ENCODE measurements at regions not wholly inside any gene's neighbourhood (a gene's known extent, or its start where the extent isn't known, plus 50 kb on each side); places are given as distances from the start of the nearest gene placed in this dataset.
A peak's percentile ranks its signal among the peaks of the same experiment; 100 is the strongest.

DNA sequence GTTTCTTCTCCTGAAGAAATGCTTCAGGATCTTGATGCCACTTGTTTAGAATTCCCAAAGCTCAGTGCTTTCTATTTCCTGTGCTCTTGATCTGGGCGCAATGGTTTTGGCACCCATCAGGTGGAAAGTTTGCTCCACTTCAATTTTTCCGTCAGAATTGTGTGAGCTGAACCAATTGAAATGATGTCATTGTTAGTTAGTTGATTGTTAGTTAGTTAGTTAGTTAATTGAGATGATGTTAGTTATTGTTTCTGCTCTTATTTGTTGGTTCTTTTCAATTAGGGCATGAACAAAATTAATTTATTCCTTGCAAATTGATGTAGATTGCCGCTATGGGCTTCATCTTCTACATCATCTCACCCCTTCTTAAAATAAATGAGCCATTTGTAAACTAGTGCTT, 252.6 kb downstream of the BAMBI start:
- TF ChIP-seq, protein P1, sequence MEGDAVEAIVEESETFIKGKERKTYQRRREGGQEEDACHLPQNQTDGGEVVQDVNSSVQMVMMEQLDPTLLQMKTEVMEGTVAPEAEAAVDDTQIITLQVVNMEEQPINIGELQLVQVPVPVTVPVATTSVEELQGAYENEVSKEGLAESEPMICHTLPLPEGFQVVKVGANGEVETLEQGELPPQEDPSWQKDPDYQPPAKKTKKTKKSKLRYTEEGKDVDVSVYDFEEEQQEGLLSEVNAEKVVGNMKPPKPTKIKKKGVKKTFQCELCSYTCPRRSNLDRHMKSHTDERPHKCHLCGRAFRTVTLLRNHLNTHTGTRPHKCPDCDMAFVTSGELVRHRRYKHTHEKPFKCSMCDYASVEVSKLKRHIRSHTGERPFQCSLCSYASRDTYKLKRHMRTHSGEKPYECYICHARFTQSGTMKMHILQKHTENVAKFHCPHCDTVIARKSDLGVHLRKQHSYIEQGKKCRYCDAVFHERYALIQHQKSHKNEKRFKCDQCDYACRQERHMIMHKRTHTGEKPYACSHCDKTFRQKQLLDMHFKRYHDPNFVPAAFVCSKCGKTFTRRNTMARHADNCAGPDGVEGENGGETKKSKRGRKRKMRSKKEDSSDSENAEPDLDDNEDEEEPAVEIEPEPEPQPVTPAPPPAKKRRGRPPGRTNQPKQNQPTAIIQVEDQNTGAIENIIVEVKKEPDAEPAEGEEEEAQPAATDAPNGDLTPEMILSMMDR (IDR thresholded peaks at IDR 0.05; ENCODE audit: unreplicated experiment): no peak
- peaks cover 4% of the 10 kb centered on the region for H3K36me3 Mint-ChIP-seq (ENCODE audit: insufficient read depth)
- H3K9me3 Mint-ChIP-seq (ENCODE audit: low read depth): peaks cover 20% of the 10 kb centered on the region
- H3K27ac Mint-ChIP-seq: no peak overlapping the region
- peaks cover 17% of the 10 kb centered on the region for H3K4me1 Mint-ChIP-seq (ENCODE audit: low read depth)
- H3K4me3 Mint-ChIP-seq (ENCODE audit: low read depth): no peak overlapping the region
- no peak for DNase-seq (ENCODE audit: low spot score, unreplicated experiment)
- peaks cover 3% of the 10 kb centered on the region for H3K27me3 Mint-ChIP-seq

DNA sequence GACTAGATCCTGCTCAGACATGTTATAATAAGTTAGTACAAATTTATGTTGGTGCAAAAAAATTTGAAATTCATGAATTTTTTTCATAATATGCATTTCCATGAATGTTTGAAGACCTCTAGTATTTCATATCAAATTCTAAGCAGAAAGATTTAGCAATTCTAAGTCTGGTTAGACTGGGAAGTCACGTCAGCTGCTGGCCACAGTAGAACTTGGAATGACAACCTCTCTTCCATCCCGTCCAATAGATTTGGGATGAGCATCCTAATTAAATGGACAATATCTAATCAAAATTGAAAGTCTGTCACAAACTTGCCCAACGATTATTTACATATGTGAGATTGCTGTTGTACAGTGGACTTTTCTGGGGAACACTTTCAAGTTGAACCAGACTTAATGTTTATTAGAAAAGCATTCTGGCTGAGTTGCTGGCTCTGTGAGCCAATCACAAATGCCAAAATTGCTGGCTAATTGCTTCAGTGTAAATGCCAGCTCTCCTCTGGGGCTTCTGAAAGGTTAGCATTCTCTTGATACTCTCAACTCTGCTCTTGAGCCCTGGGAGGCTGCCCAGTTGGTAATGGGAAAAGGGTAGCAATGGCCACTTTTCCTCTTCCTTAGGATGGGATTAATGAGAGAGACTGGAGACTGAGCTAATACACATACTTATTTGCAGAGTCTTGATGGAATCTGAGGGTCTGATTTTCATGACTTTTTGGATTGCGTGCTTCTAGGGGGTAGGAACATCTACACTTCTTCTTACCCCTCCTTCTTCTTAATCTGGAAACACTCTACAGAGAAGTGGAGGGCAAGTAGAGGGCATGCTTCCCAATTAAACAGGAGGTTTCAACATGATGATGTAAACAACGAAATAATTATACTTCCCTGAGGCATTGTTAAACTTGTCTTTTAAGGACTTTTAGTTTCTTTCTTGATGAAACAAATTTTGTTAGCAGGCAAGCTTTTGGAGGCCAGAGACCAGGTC, 253.5 kb downstream of the BAMBI start:
- no peaks in the 10 kb centered on the region for H3K27me3 Mint-ChIP-seq
- H3K36me3 Mint-ChIP-seq (ENCODE audit: insufficient read depth): peaks cover 9% of the 10 kb centered on the region
- H3K27ac Mint-ChIP-seq: no peak overlapping the region
- TF ChIP-seq, protein P1 (IDR thresholded peaks at IDR 0.05; ENCODE audit: unreplicated experiment): no peak
- H3K4me1 Mint-ChIP-seq (ENCODE audit: low read depth): peaks cover 12% of the 10 kb centered on the region
- no peak for DNase-seq (ENCODE audit: low spot score, unreplicated experiment)
- no peak overlapping the region for H3K4me3 Mint-ChIP-seq (ENCODE audit: low read depth)
- H3K9me3 Mint-ChIP-seq (ENCODE audit: low read depth): peaks cover 25% of the 10 kb centered on the region

DNA sequence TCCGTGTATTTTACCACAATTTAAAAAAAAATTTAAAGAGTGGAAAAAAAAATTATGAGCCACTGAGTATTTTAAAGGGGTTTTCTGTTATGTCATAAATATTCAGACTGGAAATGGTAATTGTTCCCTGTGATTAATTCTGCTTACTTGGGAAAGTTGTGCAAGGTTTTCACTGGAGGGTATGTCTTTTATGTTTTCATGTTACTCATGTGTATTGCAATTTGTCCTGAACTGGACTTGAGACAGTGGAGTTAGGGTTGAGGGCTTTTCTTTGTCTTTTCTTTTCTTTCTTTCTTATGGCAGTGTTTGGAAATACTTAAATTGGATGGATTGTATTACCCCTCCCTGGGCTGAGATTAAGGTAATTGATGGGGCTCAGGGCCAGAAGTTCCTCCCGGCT, 257.7 kb downstream of the BAMBI start:
- Mint-ChIP-seq H3K27ac (no peak overlapping the region), H3K4me3 (ENCODE audit: low read depth) (no peak overlapping the region), H3K9me3 (ENCODE audit: low read depth) (peaks cover 20% of the 10 kb centered on the region), H3K36me3 (ENCODE audit: insufficient read depth) (peaks cover 6% of the 10 kb centered on the region), H3K4me1 (ENCODE audit: low read depth) (peaks cover 24% of the 10 kb centered on the region), H3K27me3 (no peaks in the 10 kb centered on the region)
- no peak for DNase-seq (ENCODE audit: low spot score, unreplicated experiment)
- TF ChIP-seq, protein P1 (IDR thresholded peaks at IDR 0.05; ENCODE audit: unreplicated experiment): no peak

DNA sequence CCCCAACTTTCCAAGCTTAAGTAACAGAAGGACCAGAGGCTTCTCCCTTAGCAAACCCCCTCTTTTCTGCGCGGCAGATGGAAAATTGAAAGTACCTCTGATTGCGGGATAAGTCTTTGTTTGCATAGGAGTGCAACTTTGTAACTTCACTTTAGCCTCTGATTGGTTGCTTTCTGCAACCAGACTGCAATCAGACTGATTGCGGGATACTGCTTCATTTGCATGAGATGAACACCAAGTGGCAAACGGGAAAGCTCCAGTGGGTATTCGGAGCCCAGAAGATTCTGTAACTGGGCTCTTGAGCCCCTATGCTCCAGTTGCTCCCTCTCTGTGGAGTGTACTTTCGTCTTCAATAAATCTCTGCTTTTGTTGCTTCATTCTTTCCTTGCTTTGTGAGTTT, 260.6 kb downstream of the BAMBI start:
- Mint-ChIP-seq H3K27ac (no peak overlapping the region), H3K9me3 (ENCODE audit: low read depth) (peaks cover 14% of the 10 kb centered on the region), H3K4me3 (ENCODE audit: low read depth) (no peak overlapping the region), H3K4me1 (ENCODE audit: low read depth) (peaks cover 36% of the 10 kb centered on the region), H3K27me3 (no peaks in the 10 kb centered on the region), H3K36me3 (ENCODE audit: insufficient read depth) (peaks cover 6% of the 10 kb centered on the region)
- TF ChIP-seq, protein P1 (IDR thresholded peaks at IDR 0.05; ENCODE audit: unreplicated experiment): no peak
- no peak for DNase-seq (ENCODE audit: low spot score, unreplicated experiment)

DNA sequence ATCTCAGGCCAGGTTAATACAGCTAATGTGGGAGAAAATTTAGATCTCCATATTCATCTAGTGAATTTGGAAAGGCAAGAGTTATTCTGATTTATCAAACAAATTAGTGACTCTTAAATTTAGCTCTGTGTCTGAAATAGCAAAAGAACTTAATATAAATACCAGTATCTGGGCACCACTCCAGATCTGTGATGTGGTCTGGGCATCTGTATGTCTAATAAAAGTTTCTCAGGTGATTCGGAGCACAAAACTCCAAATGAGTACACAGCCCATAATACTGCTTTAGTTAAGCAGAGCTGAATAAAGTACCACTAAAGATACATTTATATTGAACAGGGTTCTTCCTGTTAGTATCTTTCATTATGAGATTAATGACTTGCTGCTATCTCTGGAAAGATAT, 261.4 kb downstream of the BAMBI start:
- no peak for DNase-seq (ENCODE audit: low spot score, unreplicated experiment)
- TF ChIP-seq, protein P1 (IDR thresholded peaks at IDR 0.05; ENCODE audit: unreplicated experiment): no peak
- H3K27ac Mint-ChIP-seq: peak overlapping the region; percentile 96
- H3K36me3 Mint-ChIP-seq (ENCODE audit: insufficient read depth): peaks cover 5% of the 10 kb centered on the region
- H3K9me3 Mint-ChIP-seq (ENCODE audit: low read depth): peaks cover 10% of the 10 kb centered on the region
- H3K4me3 Mint-ChIP-seq (ENCODE audit: low read depth): peak overlapping the region; percentile 59
- H3K27me3 Mint-ChIP-seq: no peaks in the 10 kb centered on the region
- peaks cover 36% of the 10 kb centered on the region for H3K4me1 Mint-ChIP-seq (ENCODE audit: low read depth)

Data from progenitor cell of endocrine pancreas (in vitro differentiated cells).